NCI-H1930 (cell line): ENCODE measurements at regions not wholly inside any gene's neighbourhood (a gene's known extent, or its start where the extent isn't known, plus 50 kb on each side); places are given as distances from the start of the nearest gene placed in this dataset.

Experiments used
- DNase-seq, 2 experiments: peaks; one replicate each; lab custom pipeline; 2025; lab: John Stamatoyannopoulos, UW

DNA sequence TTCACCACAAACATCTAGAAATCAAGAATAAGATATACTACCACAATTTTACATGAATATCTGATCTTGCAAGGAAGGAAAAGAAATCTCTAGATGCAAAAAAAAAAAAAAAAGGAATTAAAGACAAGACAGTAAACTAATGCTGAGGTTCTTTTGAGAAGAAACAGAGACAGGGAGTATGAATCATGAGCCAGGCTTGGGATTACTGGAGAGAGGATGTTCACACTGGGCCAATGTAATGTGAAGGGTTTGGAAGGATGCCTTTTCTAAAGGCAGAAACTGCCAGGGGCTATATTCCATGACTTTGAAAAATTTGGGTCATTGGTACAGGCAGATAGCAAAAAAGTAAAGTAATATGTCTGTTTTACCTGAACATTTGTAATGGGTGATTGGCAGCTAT, 573.0 kb upstream of the IGFBP3 start:
- DNase-seq: no peak

DNA sequence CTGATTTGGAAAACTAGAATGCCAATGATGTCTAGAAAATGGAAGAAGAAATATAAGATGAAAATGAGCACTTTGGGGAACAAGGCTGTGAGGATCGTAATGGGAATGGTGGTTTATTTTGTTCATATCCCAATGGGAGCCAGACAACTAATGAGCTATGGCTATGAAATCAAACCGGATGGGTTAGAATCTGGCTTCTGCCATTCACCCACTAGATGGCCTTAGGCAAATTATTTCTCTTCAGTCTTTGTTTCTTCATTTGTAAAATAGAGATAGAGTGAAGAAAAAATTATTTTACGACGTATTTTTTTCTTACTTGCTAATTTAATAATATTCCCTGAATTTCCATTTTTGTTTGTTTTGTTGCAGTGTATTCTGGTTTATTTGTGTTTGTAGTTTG, 572.1 kb upstream of the IGFBP3 start:
- no peak for DNase-seq

DNA sequence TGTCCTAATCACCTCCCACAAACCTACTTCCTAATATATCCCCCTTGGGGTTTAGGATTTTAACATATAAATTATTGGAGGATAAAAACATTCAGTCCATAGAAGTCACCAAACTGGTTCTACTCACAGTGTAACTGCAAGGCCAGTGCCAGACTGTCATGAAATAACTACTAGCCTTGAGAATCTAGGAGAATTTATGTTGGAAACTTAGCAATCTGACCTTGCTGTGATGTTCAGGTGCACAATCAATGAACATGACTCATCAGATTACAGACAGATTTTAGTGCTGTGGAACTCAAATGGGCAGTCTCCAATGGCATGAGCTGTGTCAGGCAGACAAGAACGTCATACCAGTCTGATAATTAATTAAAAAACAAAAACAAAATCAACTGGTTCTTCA, 571.4 kb upstream of the IGFBP3 start:
- no peak for DNase-seq

DNA sequence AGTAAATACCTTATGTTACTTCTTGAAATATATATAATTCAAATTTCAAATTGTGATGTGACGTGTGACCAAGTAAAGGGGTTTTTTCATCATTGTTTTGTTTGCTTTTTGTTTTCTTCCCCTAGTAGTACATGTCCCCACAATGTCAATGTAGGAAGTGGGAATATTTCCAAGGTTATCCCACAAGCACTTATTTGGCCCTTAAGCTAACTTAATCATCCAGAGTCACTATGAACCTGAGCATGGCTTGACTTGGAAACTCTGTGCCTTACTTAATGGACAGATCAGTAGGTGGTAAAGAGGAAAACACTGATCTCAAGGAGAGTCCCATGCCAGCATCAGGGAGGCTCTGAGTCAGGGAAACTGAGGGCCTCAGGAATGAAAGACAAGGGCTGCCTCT, 569.3 kb upstream of the IGFBP3 start:
- DNase-seq: no peak

DNA sequence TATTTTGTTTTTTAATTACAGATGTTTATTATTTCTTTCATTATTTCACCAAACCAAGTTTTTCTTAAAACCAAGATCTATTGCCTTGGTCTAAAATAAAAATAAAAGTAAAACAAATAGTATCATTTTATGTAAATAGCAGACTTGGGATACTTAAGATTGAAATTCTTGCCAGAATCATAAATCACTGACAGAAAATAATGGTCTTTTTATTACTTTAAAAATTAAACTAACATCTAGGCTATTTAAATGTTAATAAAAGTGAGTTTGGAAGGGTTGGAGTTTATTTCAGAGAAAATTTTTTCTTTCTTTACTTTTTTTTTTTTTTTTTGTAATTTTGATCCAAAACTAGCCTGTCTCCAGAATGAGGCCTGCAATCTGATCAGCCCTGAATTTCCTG, 568.0 kb upstream of the IGFBP3 start:
- DNase-seq: no peak

DNA sequence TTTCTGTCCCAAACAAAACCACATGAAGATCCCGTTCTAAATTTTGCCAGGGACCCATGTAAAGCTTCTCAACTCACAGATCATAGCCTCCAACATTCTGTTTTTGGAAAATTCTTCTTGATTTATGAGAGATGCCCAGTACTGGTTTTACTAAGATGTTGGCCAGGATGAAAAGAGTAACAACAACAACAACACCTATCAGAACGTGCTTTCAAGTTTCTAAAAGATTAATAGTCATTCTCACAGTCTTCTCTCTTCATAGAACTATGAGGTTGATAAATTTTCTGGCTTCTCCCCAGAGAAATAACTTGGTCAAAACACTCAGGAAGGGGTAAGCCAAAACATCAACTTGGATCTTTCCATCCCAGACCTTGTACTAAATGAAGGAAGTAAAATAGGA, 567.5 kb upstream of the IGFBP3 start:
- no peak for DNase-seq

DNA sequence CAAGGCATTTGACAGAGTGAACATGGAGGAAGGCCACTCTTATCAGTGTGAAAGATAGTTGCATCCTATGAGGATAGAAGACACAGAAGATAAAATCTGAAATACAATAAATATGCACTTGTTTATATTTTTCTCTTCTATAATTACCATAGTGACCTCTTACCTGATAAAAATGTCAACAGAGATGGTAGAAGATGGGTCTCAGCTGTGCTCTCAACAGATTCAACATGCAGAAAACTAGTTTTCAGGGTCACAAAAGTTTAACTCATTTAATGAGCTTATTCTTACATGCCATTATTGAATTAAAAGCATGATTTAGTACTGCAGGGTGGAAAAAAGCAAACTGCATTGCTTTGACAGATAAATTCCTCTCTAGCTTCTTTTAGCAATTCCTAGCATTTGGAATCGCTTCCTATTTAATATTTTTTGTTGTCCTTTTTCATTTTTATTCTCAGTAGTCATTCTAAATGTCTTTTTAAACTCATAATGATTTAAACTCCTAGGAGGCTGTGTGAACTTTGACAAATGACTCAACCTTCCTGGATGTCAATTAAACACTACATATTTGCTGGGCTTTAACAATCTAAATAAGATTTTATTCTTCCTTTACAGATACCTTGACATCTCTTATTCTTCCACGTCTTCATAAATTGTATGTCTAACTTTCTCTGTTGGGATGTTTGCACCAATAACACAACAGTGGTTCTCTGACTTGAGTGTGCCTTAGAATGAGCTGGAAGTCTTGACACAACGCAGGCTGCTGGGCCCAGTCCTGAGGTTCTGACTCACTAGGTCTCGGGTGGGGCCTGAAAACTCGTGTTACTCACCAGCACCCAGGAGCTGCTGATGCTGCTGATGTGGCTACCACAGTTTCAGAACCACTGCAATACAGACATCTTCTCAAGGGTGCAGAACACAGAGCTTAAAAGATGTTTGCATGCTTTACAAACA, 565.5 kb upstream of the IGFBP3 start:
- DNase-seq: no peak

DNA sequence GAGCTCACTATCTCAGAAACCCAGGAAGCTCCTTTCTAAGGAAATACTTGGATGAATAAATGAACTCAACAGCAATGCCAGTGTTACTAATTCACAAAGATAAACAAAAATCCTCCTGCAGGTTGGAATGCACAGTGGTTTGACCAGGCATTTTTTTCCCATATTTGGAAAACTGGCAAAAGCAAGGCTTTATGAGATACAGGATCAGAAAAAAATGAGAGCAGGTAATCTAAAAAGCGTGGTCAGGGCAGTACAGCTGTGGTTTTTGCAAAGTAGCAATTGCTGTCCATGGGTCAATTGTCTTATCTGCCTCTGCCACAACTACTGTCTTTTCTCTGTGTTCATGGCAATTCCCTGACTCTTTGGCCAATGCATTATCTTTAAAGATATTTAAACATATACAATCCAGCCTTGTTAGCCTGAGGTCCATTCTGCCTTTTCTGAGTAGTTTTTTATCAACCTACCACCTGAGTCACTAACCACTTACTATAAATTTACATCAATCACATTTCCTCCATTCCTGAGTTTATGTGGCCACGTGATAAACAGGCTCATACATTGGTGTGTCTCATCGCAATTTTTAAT, 564.5 kb upstream of the IGFBP3 start:
- DNase-seq: no peak

DNA sequence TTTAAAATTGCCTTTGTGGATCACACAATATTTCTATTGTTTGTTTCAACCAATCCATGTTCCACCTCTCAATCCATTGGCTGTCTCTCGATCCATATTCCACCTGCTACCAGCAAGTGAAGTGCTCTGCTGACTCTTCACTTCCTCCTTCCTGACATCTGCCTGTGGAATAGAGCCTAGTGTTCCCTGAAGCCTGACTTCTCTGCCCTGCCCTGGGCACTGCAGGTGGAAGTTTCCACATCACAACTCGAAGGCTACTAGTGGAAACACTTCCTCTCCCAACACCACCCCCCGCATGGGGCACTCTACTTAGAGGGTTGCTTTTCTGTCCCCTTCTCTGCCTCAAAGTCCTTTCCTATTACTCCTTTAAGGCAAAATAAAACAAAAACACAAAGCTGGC, 563.8 kb upstream of the IGFBP3 start:
- DNase-seq: no peak

DNA sequence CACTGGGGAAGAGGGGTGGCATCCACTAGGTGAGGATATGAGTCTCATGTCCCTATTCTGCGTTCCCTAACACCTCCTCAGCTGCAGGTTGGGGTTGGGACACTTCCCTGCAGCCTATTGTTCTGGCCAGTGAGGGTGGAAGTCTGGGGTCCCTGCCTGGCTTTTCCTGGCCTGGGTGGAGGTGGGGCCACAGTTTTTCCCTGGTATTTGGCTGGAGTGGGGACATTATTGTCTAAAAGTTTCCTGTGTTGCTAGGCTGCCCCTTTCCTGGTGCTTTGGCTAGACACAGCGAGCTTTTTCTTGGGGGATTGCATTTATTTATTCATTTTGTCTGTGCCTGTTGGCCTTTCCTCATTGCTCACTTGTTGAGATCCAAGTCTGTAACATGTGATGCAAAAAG, 559.5 kb upstream of the IGFBP3 start:
- no peak for DNase-seq

DNA sequence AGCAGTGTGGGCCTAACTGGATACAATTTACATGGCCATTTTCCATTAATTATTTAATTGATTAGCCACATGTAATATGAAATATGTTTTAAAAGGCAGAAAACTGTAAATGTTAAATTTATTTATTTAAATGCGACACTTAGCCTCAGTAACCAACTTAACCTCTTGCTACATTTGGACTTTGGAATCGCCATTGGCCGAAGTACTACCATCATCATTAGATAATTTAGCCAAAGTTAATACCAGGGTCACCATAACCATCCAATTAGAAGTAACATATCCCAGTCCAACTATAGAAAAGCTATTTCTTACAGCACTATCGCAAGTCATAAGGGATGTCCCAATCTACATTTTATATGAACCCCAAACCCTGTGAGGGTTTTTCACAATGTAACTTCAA, 558.6 kb upstream of the IGFBP3 start:
- DNase-seq: no peak

DNA sequence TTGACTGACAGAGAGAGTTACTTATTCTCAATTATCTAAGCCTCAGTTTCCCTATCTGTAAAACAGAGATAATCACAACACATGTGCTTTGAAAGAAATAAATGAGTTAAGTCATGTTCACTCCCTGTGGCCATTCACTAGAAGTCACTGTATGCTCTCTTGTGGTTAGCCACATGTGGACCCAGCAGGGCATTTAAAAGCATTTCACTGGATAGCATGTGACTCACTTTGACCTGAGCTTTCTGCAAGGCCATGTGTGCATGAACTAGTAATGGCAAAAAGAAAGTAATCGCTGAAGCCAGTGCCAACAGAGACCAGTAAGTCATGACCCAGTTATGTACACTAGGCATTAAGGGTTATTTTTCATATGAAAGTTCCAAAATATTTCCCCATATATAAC, 557.0 kb upstream of the IGFBP3 start:
- DNase-seq: no peak

DNA sequence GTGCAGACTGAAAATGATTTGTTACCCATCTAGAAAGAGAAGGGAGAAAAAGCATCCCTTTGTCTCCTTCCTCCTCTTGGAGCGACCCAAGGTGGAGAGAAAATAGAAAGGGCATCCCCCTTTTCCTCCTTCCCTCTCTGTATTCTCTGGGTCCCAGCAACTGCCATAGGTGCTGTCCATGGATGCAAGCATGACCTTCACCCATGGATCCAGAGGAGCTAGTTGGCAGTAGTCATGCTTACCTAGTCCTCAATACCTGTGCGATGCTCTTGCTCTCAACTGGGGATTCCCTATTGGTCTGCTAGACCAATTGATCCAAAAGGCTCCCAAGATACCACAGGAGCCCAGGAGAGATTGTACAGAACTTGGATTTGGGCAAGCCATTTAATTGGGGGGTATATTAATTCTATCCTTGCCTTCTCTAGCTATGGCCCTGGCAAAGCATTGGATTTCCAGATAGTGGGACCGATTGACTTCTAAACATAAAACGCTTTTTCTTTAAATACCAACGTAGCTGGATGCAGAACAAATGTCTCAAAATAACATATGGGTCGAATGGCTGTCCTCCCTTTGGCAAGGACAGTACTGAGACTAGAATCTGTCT, 547.8 kb upstream of the IGFBP3 start:
- DNase-seq: peak in 1 of 2 experiments; percentile 19

DNA sequence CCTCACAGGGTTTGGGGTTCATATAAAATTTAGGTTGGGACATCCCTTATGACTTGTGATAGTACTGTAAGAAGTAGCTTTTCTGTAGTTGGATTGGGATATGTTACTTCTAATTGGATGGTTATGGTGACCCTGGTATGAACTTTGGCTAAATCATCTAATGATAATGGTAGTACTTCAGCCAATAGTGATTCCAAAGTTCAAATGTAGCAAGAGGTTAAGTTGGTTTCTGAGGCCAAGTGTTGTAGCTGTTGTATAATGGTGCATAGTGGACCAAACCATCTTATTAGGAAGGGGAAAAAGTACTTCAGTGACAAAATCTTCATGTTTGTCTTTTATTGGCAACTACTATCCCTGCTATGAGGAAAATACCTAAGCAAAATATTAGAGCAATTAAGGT, 542.1 kb upstream of the IGFBP3 start:
- DNase-seq: no peak

DNA sequence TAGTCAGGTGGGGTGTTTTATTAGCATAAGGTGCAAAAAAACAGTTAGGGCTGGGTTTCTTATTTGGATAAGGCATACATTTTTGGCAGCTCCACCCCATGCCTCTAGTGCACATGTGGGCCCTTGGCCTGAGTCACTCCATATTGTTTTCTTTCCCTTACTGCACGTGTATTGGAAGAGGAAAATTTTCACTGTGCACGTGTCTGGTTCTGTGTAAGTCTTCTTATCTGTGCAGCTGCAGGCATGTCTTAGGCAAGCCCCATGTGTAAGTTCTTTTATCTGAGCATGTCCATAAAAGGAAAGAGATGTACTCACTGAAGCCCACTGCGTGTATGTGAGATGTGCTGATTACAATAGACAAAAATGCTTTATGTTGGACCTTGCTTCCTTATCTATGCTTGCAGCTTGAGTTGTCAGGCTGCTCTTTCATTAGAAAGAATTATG, 540.3 kb upstream of the IGFBP3 start:
- no peak for DNase-seq

DNA sequence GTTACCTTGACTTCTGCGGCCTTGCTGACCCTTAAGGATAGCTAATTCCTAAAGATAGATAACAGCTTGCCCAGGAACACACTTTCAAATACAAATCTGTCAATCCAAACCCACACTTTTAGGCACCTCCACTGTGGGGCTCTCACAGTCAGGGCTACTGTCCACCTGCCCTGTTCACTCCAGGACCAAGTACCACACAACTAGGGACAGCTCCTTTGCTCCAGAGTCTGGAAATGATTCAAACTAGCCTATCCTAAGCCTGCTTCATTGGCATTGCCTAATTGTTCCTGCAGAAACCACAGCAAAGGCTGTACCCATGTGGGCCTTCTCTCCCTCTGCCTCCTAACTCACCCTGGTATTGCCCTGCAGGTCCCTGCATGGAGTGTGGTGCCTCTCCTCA, 538.9 kb upstream of the IGFBP3 start:
- no peak for DNase-seq

DNA sequence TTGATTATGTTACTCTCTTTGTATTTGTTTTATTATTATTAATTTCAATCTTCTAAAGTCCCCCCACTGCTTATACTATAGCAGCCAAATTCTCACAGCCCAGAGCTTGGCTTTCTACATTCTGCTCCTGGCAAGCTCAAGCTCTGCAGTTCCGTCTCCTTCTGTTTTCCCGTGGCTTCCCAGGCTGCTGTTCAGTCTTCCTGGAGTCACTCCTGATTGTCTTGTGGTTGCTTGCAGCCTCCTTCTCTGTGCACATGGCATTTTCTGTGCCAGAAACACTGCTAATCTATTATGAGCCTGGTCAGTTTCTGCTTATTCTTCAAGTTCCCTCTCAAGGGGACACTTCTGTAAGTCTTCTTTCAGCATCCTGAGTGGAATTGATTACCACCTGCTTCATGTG, 533.7 kb upstream of the IGFBP3 start:
- no peak for DNase-seq

DNA sequence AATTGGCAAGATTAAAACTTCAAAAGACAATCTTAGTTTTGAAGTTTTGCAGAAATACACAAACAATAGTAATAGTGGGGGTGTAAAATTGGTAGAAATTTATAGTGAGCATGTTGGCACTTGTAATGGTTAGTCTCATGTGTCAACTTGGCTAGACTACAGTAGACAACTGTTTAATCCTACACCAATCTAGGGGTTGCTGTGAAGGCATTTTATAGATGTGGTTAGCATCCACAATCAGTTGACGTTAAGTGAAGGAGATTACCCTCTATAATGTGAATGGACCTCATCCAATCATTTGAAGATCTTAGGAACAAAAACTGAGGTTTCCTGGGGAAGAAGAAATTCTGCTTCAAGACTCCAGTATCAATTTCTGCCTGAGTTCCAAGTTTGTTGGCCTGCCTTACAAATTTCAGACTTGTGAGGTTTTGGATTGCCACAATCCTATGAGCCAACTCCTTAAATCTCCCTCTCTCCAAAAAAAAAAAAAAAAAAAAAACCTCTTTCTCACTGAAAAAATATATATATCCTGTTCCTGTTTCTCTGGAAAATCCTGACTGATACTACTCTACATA, 531.6 kb upstream of the IGFBP3 start:
- DNase-seq: no peak

DNA sequence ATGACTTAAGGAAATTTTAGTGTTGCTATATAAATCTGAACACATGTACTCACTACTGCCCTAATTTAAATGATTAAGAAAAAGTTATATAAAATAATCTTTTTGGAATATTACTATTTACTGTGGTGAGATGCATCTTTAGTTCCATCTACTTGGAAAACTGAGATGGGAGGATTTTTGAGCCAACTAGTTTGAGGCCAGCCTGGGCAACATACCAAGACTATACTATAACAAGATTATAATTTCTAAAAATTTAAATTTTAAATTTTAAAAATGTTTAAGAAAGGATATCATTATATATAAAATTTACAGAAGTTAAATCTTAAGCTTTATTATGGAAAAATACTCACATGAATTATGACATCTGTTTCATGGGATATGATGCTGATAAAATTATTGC, 530.8 kb upstream of the IGFBP3 start:
- no peak for DNase-seq

DNA sequence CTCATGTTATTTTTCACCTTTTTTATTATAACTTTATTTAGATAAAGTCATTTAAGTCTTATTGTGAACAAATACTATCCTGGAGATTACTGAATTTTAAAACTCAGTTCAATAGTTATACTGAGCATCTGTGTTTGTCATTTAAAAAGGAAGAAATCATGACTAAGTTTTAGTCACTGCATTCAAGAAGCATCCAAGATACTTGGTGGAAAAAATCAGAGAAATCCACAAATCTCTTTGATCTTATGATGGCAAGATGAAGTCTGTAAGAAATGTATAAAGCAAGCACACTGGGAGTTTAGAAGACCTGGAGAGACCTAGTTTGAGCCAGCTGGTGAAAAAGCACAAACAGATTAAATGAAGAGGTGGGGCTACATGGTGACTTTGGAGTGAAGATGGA, 529.8 kb upstream of the IGFBP3 start:
- no peak for DNase-seq

DNA sequence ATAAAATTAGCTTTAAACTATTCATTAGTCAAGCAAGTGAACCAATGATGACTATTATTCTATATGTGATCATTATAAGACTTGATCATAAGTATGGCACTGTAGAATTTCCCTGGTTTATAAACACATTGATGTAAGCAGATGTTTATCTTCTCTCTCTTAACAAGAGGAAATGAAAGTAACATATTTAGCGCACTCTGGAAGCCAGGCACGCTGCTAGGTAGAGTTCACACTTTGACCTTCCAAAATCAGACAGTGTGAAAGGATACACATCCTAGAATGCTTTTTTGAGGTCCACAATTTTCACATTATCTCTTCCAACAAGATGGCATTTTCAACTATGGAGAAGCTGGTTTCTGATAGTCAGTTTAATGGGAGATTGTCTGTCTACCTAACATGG, 529.4 kb upstream of the IGFBP3 start:
- no peak for DNase-seq

DNA sequence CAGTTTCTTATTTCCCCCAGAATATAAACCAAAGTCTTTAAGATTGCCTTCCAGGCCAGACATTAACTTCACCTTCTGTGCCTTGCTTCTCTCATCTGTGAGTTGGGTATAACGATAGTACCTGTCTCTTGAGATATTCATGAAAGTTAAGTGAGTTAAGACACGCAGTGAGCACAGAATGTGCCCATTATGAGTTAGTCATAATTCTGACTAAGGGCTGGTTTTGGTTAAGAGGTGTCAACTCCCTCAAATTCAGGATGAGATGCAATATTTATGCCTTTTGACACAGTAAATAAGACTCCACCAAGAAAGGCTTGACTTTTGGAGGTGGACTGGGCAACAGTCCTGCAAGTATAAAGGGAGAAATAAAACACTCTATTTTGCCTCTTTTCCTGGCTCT, 528.7 kb upstream of the IGFBP3 start:
- DNase-seq: no peak

DNA sequence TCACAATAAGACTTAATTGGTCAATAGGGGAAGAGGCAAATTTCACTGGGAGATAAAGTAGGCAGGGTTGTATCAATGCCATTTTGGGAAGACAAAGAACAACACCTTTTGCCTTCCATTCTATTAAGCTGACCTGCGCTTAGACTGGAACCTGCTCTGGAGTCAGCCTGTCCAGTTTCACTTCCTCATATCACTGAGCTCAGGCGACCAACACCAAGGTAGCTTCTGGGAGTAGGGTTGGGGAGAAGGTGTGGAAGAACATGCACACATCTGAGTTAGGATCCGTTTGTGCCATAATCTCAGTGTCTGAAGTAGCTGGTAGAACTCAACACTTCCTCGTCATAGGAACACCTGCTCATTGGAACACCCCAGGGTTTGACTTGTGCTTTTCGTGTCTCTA, 527.4 kb upstream of the IGFBP3 start:
- DNase-seq: no peak
